A673 (cell line): ENCODE measurements at regions not wholly inside any gene's neighbourhood (a gene's known extent, or its start where the extent isn't known, plus 50 kb on each side); places are given as distances from the start of the nearest gene placed in this dataset.

Source experiments
- BruUV-seq: library from RNA; stranded (reverse); fragments of 400-500 nt; replicated peaks from 2 replicates; lab custom pipeline; 2021; lab: Mats Ljungman, UMichigan
- CTCF ChIA-PET: fragments of 300-600 bp; sonication (Branson Sonifier 250); formaldehyde crosslinking; loops from one replicate; lab custom pipeline; 2022; ENCODE audit warnings: antibody characterized with exemption; lab: Charles Lee
- POLR2A ChIA-PET: fragments of 300-600 bp; sonication (Branson Sonifier 250); formaldehyde crosslinking; loops from one replicate; lab custom pipeline; 2022; ENCODE audit warnings: antibody characterized with exemption; ENCODE audit not compliant: low non-redundant PET; lab: Charles Lee
- DNase-seq: peaks from one replicate; pipeline ENCODE4 v3.0.0-alpha.2; 2015; ENCODE audit warnings: low spot score
- H3K27ac ChIP-seq: fragments of 200-600 bp; sonication (generic); 2 replicates; pipeline ENCODE4 v1.5.1; 2016; ENCODE audit warnings: mixed run types, low read depth, mild to moderate bottlenecking, mixed read lengths, antibody characterized with exemption, low read length; ENCODE audit not compliant: poor library complexity, severe bottlenecking
- H3K27me3 ChIP-seq: fragments of 200-600 bp; sonication (generic); replicated peaks from 2 replicates; pipeline ENCODE4 v1.6.1; 2017; ENCODE audit warnings: mixed run types, low read depth, mild to moderate bottlenecking, mixed read lengths, antibody characterized with exemption, low read length; ENCODE audit not compliant: insufficient read depth, poor library complexity
- H3K36me3 ChIP-seq: fragments of 200-600 bp; sonication (generic); 2 replicates; pipeline ENCODE4 v1.6.1; 2016; ENCODE audit warnings: mixed run types, mild to moderate bottlenecking, mixed read lengths, antibody characterized with exemption, low read length; ENCODE audit not compliant: insufficient read depth, poor library complexity, severe bottlenecking
- H3K4me1 ChIP-seq: fragments of 200-600 bp; sonication (generic); 2 replicates; pipeline ENCODE4 v1.6.1; 2017; ENCODE audit warnings: mixed run types, mild to moderate bottlenecking, mixed read lengths, antibody characterized with exemption, low read length; ENCODE audit not compliant: insufficient read depth, poor library complexity, severe bottlenecking
- H3K4me3 ChIP-seq: fragments of 200-600 bp; sonication (generic); 2 replicates; pipeline ENCODE4 v1.5.1; 2016; ENCODE audit warnings: low read depth, mixed run types, mild to moderate bottlenecking, mixed read lengths, low read length; ENCODE audit not compliant: poor library complexity, severe bottlenecking
- H3K9me3 ChIP-seq: fragments of 200-600 bp; sonication (generic); 2 replicates; pipeline ENCODE4 v1.6.1; 2016; ENCODE audit warnings: mixed run types, low read depth, mild to moderate bottlenecking, mixed read lengths, antibody characterized with exemption, low read length; ENCODE audit not compliant: poor library complexity, severe bottlenecking
- CTCF ChIP-seq: fragments of 300-800, 200-600 bp; sonication (generic); conservative IDR thresholded peaks from 2 replicates; pipeline ENCODE4 v1.5.1; 2017; ENCODE audit warnings: low read depth, mild to moderate bottlenecking, antibody characterized with exemption, low read length, moderate library complexity, mixed read lengths
- EZH2 ChIP-seq: fragments of 200-600 bp; sonication (generic); IDR thresholded peaks from 2 replicates; pipeline ENCODE4 v1.6.1; 2017; ENCODE audit warnings: borderline replicate concordance, low read depth, mild to moderate bottlenecking, mixed read lengths, antibody characterized with exemption, low read length; ENCODE audit not compliant: poor library complexity, severe bottlenecking
- intact Hi-C: fragments of 100-400 bp; cut with micrococcal nuclease; formaldehyde crosslinking; loops from one replicate; pipeline ENCODE4 v1.10.0; 2022; ENCODE audit not compliant: unreplicated experiment

DNA sequence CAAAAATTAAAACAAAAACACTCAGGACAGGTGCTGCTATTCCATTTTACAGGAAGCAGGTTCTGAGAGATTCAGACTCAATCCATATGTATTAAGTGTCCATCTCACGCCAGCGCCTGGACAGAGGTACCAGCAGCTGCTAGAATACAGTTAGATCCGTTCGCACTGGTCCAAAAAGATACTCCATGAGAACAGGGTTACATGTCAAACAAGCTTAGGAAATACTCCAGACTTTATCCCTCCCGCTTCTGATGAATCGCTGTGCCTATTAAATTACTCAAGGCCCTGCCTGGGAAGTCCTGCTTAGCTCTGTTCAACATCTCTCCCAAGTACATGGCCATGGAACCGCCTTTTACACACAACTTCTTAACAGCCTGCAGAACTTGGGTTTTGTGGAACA lies 50.2 kb upstream of the SLC35C1 start:
- intact Hi-C loops = no loop called here
- POLR2A ChIA-PET = interaction anchor here (0.6 kb wide), 1 partner anchor 722 kb away, joined by 3 read pairs; no protein-coding TSS in a partner anchor

GRCh38 chr11:45754261-45754709 lies 50.7 kb upstream of the SLC35C1 start:
- TF ChIP-seq CTCF = no peak
- TF ChIP-seq EZH2 = no peak
- Histone ChIP-seq H3K27me3 (no peaks in the 10 kb centered on the region), H3K4me1 (peaks cover 26% of the 10 kb centered on the region), H3K36me3 (no peaks in the 10 kb centered on the region), H3K4me3 (no peak overlapping the region), H3K9me3 (no peaks in the 10 kb centered on the region), H3K27ac (peak overlapping the region; percentile 33)
- peak; percentile 85 for DNase-seq
- BruUV-seq = no TSS peak
- intact Hi-C loops = no loop called here
- CTCF ChIA-PET = interaction anchor here (0.9 to 3.8 kb wide), 2 partner anchors 17 to 383 kb away, joined by 3 to 28 read pairs; no protein-coding TSS in a partner anchor
- POLR2A ChIA-PET = no interaction called here

More for the DNA sequence above, 50.2 kb upstream of the SLC35C1 start:
- Histone ChIP-seq H3K4me3 (no peak overlapping the region), H3K9me3 (no peaks in the 10 kb centered on the region), H3K36me3 (no peaks in the 10 kb centered on the region), H3K27ac (peak overlapping the region; percentile 33), H3K27me3 (no peaks in the 10 kb centered on the region), H3K4me1 (peaks cover 23% of the 10 kb centered on the region)
- DNase-seq = peak; percentile 68
- TF ChIP-seq EZH2 (no peak), CTCF (no peak)
- CTCF ChIA-PET = interaction anchor here (0.9 to 3.8 kb wide), 2 partner anchors 17 to 384 kb away, joined by 3 to 28 read pairs; no protein-coding TSS in a partner anchor
- BruUV-seq = no TSS peak

DNA sequence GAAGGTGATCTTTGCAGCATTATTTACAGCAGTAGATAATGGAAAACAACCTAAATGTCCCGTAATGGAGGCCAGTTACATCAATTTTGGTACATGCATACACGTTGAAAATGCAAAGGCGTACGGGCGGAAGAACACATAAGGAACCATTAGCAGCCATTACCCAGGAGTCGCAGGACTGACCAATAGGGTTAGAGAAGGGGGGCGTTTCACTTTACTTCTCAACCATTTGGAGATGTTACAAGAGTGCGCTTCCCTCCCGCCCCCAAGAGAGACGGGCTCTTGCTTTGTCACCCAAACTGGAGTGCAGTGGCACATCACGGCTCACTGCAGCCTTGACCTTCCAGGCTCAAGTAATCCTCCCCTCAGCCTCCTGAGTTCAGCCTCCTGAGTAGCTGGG lies 52.8 kb upstream of the SLC35C1 start:
- CTCF ChIA-PET = interaction anchor here (0.5 kb wide), 1 partner anchor 20 kb away, joined by 3 read pairs; no protein-coding TSS in a partner anchor

More for the DNA sequence above, 52.8 kb upstream of the SLC35C1 start:
- intact Hi-C loops = no loop called here
- H3K36me3 ChIP-seq = no peaks in the 10 kb centered on the region
- POLR2A ChIA-PET = no interaction called here
- no TSS peak for BruUV-seq
- H3K27ac ChIP-seq = no peak overlapping the region
- H3K27me3 ChIP-seq = no peaks in the 10 kb centered on the region
- no peak for DNase-seq
- H3K4me1 ChIP-seq = peaks cover 32% of the 10 kb centered on the region
- TF ChIP-seq EZH2 = no peak
- TF ChIP-seq CTCF = no peak
- H3K4me3 ChIP-seq = no peak overlapping the region
- H3K9me3 ChIP-seq = no peaks in the 10 kb centered on the region
